ENCODE measurements at regions not wholly inside any gene's neighbourhood (a gene's known extent, or its start where the extent isn't known, plus 50 kb on each side); places are given as distances from the start of the nearest gene placed in this dataset.

- TF ChIP-seq CTCF (conservative IDR thresholded peaks at IDR 0.05; ENCODE audit: low read length) (no peak), EZH2phosphoT487 (IDR thresholded peaks at IDR 0.05; ENCODE audit: borderline replicate concordance, low read depth, low read length) (no peak)
These were observed 182.4 kb upstream of the DPT start for GRCh38 chr1:168911370-168911769.
